ENCODE measurements at regions not wholly inside any gene's neighbourhood (a gene's known extent, or its start where the extent isn't known, plus 50 kb on each side); places are given as distances from the start of the nearest gene placed in this dataset.

- TF ChIP-seq ZHX2 (IDR thresholded peaks at IDR 0.05; ENCODE audit: low read depth) = no peak
- TF ChIP-seq ZHX2 (CRISPR knock-in tag; IDR thresholded peaks at IDR 0.05; ENCODE audit: borderline replicate concordance) = no peak
- no peak for TF ChIP-seq ZNF180 (CRISPR knock-in tag; IDR thresholded peaks at IDR 0.05; ENCODE audit: borderline replicate concordance, low read depth)
- TF ChIP-seq CREB3 (CRISPR knock-in tag; IDR thresholded peaks at IDR 0.05) = no peak
- no peak for TF ChIP-seq MEIS2 (CRISPR knock-in tag; IDR thresholded peaks at IDR 0.05)
Measured at GRCh38 chr11:113551645-113552044, 76.4 kb upstream of the DRD2 start (continued).

All from HepG2 (cell line).